ENCODE measurements at regions not wholly inside any gene's neighbourhood (a gene's known extent, or its start where the extent isn't known, plus 50 kb on each side); places are given as distances from the start of the nearest gene placed in this dataset.

DNA sequence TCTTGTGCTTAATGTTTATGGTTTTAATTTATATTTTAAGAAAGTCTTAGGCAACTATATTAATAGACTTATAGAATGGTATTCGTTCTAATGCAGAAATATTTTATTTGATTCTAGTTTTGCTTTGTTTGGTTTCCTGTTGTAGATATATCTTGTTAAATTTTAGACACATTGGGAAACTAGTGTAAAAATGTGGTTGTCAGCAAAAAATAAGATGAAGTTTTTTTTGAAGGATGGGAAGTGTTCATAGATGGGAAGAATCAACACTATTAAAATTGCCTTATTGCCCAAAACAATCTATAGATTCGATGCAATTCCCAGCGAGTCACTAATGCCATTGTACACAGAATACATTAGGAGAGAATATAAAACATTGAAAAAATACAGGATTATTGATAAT lies 278.9 kb downstream of the ZWINT start:
- ChIA-PET POLR2A (no interaction called here), CTCF (no interaction called here)
- TF ChIP-seq FOXK2 (IDR thresholded peaks at IDR 0.05) (no peak), LEF1 (IDR thresholded peaks at IDR 0.05; ENCODE audit: borderline replicate concordance) (no peak), TARDBP (IDR thresholded peaks at IDR 0.05) (no peak), SP1 (IDR thresholded peaks at IDR 0.05) (no peak), ELF4 (IDR thresholded peaks at IDR 0.05) (no peak), FOXM1 (IDR thresholded peaks at IDR 0.05; ENCODE audit: borderline replicate concordance) (no peak), FOXA1 (IDR thresholded peaks at IDR 0.05) (no peak), PKNOX1 (IDR thresholded peaks at IDR 0.05) (no peak), BHLHE40 (IDR thresholded peaks at IDR 0.05; ENCODE audit: borderline replicate concordance) (no peak), L3MBTL2 (conservative IDR thresholded peaks at IDR 0.05) (no peak), ZNF384 (IDR thresholded peaks at IDR 0.05) (no peak), ARNT (IDR thresholded peaks at IDR 0.05) (no peak), HDGF (IDR thresholded peaks at IDR 0.05; ENCODE audit: borderline replicate concordance) (no peak), SUZ12 (IDR thresholded peaks at IDR 0.05) (no peak), NFRKB (IDR thresholded peaks at IDR 0.05) (no peak), CTBP1 (IDR thresholded peaks at IDR 0.05; ENCODE audit: borderline replicate concordance) (no peak)
- DNase-seq (ENCODE audit: extremely low spot score) = no peak

DNA sequence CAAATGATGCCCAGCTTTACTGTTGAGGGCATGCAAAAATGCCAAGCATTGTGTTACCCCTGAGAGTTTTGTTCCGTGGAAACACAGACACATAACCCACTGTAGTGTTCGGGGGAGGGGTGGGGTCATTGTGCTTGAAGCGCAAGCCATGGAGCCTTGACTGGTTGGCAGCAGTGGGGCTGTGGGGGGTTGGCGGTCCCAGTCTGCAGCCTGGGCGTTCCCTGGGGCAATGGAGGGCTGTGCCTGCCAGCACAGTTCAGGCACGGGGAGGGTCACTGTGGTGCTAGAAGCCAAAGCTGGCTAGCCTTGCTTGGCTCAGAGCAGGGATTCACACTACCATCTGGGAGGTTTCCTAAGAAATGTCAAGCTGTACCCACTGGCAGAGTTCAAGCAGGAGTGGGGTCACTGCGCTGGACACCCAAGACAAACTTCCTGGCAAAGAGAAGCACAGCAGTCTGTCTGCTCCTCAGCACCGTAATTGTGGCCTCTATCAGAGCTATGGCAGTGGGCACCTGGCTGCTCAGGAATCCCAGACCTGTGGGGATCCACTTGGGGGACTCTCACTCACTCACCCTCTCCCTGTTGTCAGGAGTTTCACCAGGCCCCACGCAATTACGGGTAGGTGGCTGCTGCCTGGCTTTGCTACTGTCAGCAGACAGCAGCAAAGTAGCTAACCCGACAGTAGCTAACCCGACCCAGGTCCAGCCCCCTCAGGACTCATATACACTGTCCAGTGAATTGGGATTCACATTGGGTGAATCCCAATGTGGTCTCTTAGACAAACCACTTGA lies 292.4 kb downstream of the ZWINT start:
- ChIA-PET CTCF (no interaction called here), POLR2A (no interaction called here)
- TF ChIP-seq L3MBTL2 (conservative IDR thresholded peaks at IDR 0.05) (no peak), ELF4 (IDR thresholded peaks at IDR 0.05) (no peak), SP1 (IDR thresholded peaks at IDR 0.05) (no peak), FOXK2 (IDR thresholded peaks at IDR 0.05) (no peak), NFRKB (IDR thresholded peaks at IDR 0.05) (no peak), PKNOX1 (IDR thresholded peaks at IDR 0.05) (no peak)
- DNase-seq (ENCODE audit: extremely low spot score) = no peak

GRCh38 chr10:56068040-56068439 lies 293.0 kb downstream of the ZWINT start:
- no peak for DNase-seq (ENCODE audit: extremely low spot score)
- POLR2A ChIA-PET = no interaction called here
- CTCF ChIA-PET = no interaction called here
- no peak for TF ChIP-seq L3MBTL2 (conservative IDR thresholded peaks at IDR 0.05)
- no peak for TF ChIP-seq PKNOX1 (IDR thresholded peaks at IDR 0.05)
- no peak for TF ChIP-seq FOXA1 (IDR thresholded peaks at IDR 0.05)

DNA sequence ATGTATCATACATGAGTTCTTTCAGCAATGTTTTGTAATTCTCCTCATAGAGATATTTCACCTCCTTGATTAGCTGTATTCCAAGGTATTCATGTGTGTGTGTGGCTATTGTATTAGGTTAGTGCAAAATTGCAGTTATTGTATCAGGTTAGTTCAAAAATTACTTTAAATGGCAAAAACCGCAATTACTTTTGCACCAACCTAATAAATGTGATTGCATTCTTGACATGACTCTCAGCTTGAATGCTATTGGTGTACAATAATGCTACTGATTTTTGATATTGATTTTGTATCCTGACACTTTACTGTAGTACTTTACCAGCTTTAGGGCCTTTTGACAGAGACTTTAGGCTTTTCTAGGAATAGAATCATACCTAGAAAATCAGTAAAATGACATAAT lies 297.4 kb downstream of the ZWINT start:
- ChIA-PET CTCF (no interaction called here), POLR2A (no interaction called here)
- no peak for DNase-seq (ENCODE audit: extremely low spot score)
- no peak for TF ChIP-seq BHLHE40 (IDR thresholded peaks at IDR 0.05; ENCODE audit: borderline replicate concordance)
- TF ChIP-seq ELF4 (IDR thresholded peaks at IDR 0.05) = peak; percentile 52

- TF ChIP-seq CTBP1 (IDR thresholded peaks at IDR 0.05; ENCODE audit: borderline replicate concordance) (no peak), BHLHE40 (IDR thresholded peaks at IDR 0.05; ENCODE audit: borderline replicate concordance) (no peak), NFRKB (IDR thresholded peaks at IDR 0.05) (no peak)
- CTCF ChIA-PET = no interaction called here
- POLR2A ChIA-PET = no interaction called here
- no peak for DNase-seq (ENCODE audit: extremely low spot score)
Measured at GRCh38 chr10:56057860-56058259, 303.2 kb downstream of the ZWINT start.

- no peak for DNase-seq (ENCODE audit: extremely low spot score)
- TF ChIP-seq NFRKB (IDR thresholded peaks at IDR 0.05) (no peak), FOXK2 (IDR thresholded peaks at IDR 0.05) (no peak), ARNT (IDR thresholded peaks at IDR 0.05) (no peak), LEF1 (IDR thresholded peaks at IDR 0.05; ENCODE audit: borderline replicate concordance) (no peak), ELF4 (IDR thresholded peaks at IDR 0.05) (no peak), BHLHE40 (IDR thresholded peaks at IDR 0.05; ENCODE audit: borderline replicate concordance) (no peak), ZNF384 (IDR thresholded peaks at IDR 0.05) (no peak), CTBP1 (IDR thresholded peaks at IDR 0.05; ENCODE audit: borderline replicate concordance) (no peak), SUZ12 (IDR thresholded peaks at IDR 0.05) (no peak), FOXA1 (IDR thresholded peaks at IDR 0.05) (no peak), FOXM1 (IDR thresholded peaks at IDR 0.05; ENCODE audit: borderline replicate concordance) (no peak), L3MBTL2 (conservative IDR thresholded peaks at IDR 0.05) (no peak), TARDBP (IDR thresholded peaks at IDR 0.05) (no peak), HDGF (IDR thresholded peaks at IDR 0.05; ENCODE audit: borderline replicate concordance) (no peak), SP1 (IDR thresholded peaks at IDR 0.05) (no peak), PKNOX1 (IDR thresholded peaks at IDR 0.05) (no peak)
- ChIA-PET POLR2A (no interaction called here), CTCF (no interaction called here)
Measured at GRCh38 chr10:56035489-56035888, 325.6 kb downstream of the ZWINT start.
